K562 (cell line): ENCODE measurements at regions not wholly inside any gene's neighbourhood (a gene's known extent, or its start where the extent isn't known, plus 50 kb on each side); places are given as distances from the start of the nearest gene placed in this dataset.

Experiments used
- ATAC-seq: fragments of 200-7000 bp; cut with Tn5 transposase; 3 replicates; pipeline ENCODE4 v1.9.1; 2020; ENCODE audit warnings: moderate library complexity
- BruUV-seq: library from RNA; stranded (reverse); fragments of 400-500 nt; replicated peaks from 2 replicates; lab custom pipeline; 2021; lab: Mats Ljungman, UMichigan
- CTCF ChIA-PET: fragments of 300-600 bp; formaldehyde crosslinking; extraction: SDS; loops from one replicate; lab custom pipeline; 2021; ENCODE audit warnings: low intra/inter-chr PET ratio; lab: Yijun Ruan, JAX
- POLR2A ChIA-PET: fragments of 300-600, 350-650 bp; sonication (Branson Sonifier 250); formaldehyde crosslinking; extraction: SDS; loops from one replicate; lab custom pipeline; 2021; ENCODE audit warnings: antibody characterized with exemption, inconsistent platforms; lab: Yijun Ruan, JAX
- DNase-seq, 4 experiments: peaks; one replicate each; pipeline versions ENCODE4 v3.0.0 to v3.0.0-alpha.2; 2011 to 2018; ENCODE audit warnings: low spot score in 3 of 4, mixed read lengths in 3 of 4; ENCODE audit errors: extremely low read depth in 1 of 4
- FAIRE-seq: peaks from 2 replicates; lab custom pipeline; 2011; peaks lifted over from hg19 to GRCh38; lab: Jason Lieb, UNC
- H2AFZ ChIP-seq: 2 replicates; pipeline ENCODE4 v1.6.0; 2011; ENCODE audit warnings: low read depth, low read length, control low read depth, inconsistent platforms
- H3K27ac ChIP-seq: fragments of 200-600 bp; 3 replicates; pipeline ENCODE4 v1.8.0; 2011; ENCODE audit warnings: low read depth, mild to moderate bottlenecking, control low read depth, inconsistent platforms, low read length, moderate library complexity, mixed read lengths; ENCODE audit errors: extremely low read depth
- H3K27me3 ChIP-seq, 2 experiments: fragments of 300-600 bp in 1 of 2; 2 replicates in 1 of 2; 3 replicates in 1 of 2; pipeline versions ENCODE4 v1.6.0 to v1.8.0; 2011; ENCODE audit warnings: inconsistent platforms in 2 of 2, low read length in 2 of 2, mild to moderate bottlenecking in 1 of 2, mixed read lengths in 1 of 2, moderate library complexity in 1 of 2; ENCODE audit not compliant: control insufficient read depth in 2 of 2, insufficient read depth in 2 of 2
- H3K36me3 ChIP-seq: fragments of 300-600 bp; 3 replicates; pipeline ENCODE4 v1.8.0; 2011; ENCODE audit warnings: mild to moderate bottlenecking, low read length, inconsistent platforms; ENCODE audit not compliant: control insufficient read depth, insufficient read depth
- H3K4me1 ChIP-seq, 2 experiments: fragments of 200-600 bp in 1 of 2; replicated peaks in 1 of 2; 2 replicates in 1 of 2; 3 replicates in 1 of 2; pipeline versions ENCODE4 v1.5.1 to v1.8.0; 2011; ENCODE audit warnings: inconsistent platforms in 2 of 2, low read length in 2 of 2, mild to moderate bottlenecking in 1 of 2, mixed read lengths in 1 of 2, moderate library complexity in 1 of 2; ENCODE audit not compliant: control insufficient read depth in 2 of 2, insufficient read depth in 2 of 2
- H3K4me2 ChIP-seq: 2 replicates; pipeline ENCODE4 v1.6.1; 2011; ENCODE audit warnings: low read length, control low read depth, inconsistent platforms, mixed read lengths; ENCODE audit not compliant: insufficient read depth
- H3K4me3 ChIP-seq: fragments of 200-600 bp; sonication (generic), shearing (Covaris generic); 2 replicates; pipeline ENCODE4 v1.5.1; 2016; ENCODE audit warnings: control low read depth, inconsistent platforms
- H3K79me2 ChIP-seq: fragments of 200-600 bp; 3 replicates; pipeline ENCODE4 v1.8.0; 2011; ENCODE audit warnings: low read length, inconsistent platforms; ENCODE audit not compliant: control insufficient read depth, insufficient read depth
- H3K9ac ChIP-seq, 2 experiments: 2 replicates each; pipeline versions ENCODE4 v1.6.0 to v1.6.1; 2011; ENCODE audit warnings: low read depth in 2 of 2, low read length in 2 of 2, control low read depth in 1 of 2, inconsistent platforms in 1 of 2, mild to moderate bottlenecking in 1 of 2, mixed read lengths in 1 of 2; ENCODE audit not compliant: insufficient read depth in 1 of 2
- H3K9me1 ChIP-seq: one replicate; pipeline ENCODE4 v1.6.0; 2011; ENCODE audit warnings: inconsistent platforms, mild to moderate bottlenecking, low read length, moderate library complexity; ENCODE audit not compliant: control insufficient read depth, insufficient read depth
- H3K9me3 ChIP-seq: replicated peaks from 2 replicates; pipeline ENCODE4 v1.5.1; 2011; ENCODE audit warnings: low read depth, low read length, inconsistent platforms; ENCODE audit not compliant: control insufficient read depth, insufficient read depth
- H4K20me1 ChIP-seq: replicated peaks from 2 replicates; pipeline ENCODE4 v1.6.1; 2011; ENCODE audit warnings: low read length, inconsistent platforms, mixed read lengths; ENCODE audit not compliant: control insufficient read depth, insufficient read depth
- ARHGAP35 ChIP-seq: fragments of 450-650 bp; IDR thresholded peaks from 2 replicates; pipeline ENCODE4 v1.6.1; 2018; ENCODE audit not compliant: partially characterized antibody
- EGR1 ChIP-seq: fragments of 450-650 bp; conservative IDR thresholded peaks from 2 replicates; pipeline ENCODE4 v1.6.1; 2017; ENCODE audit warnings: mild to moderate bottlenecking
- RBM15 ChIP-seq: fragments of 200-400 bp; formaldehyde crosslinking; IDR thresholded peaks from 2 replicates; pipeline ENCODE4 v1.6.1; 2018; ENCODE audit warnings: mild to moderate bottlenecking, low read length, moderate library complexity; ENCODE audit not compliant: insufficient read depth
- ZZZ3 ChIP-seq: fragments of 450-650 bp; IDR thresholded peaks from 2 replicates; pipeline ENCODE4 v1.6.1; 2016; ENCODE audit warnings: antibody characterized with exemption, mild to moderate bottlenecking, moderate library complexity
- WGBS: fragments of 100-300 bp; shearing (Covaris generic); methylation state at CpG from one replicate; pipeline ENCODE4 v1.1.6; 2016; ENCODE audit warnings: low coverage, mixed read lengths; ENCODE audit not compliant: insufficient coverage; ENCODE audit errors: missing lambda C conversion rate; 5-methylcytosine and 5-hydroxymethylcytosine counted together
- in situ Hi-C: fragments of 300-500 bp; cut with MboI; formaldehyde crosslinking; loops from 4 replicates; pipeline ENCODE4 v1.15.0; 2018; ENCODE audit warnings: inconsistent platforms, mixed read lengths
- intact Hi-C: fragments of 100-400 bp; cut with micrococcal nuclease; formaldehyde crosslinking; loops from 2 replicates; pipeline ENCODE4 v1.14.2; 2022
- TF ChIP-seq, protein P1 (sequence below): fragments of 250-450 bp; sonication (Bioruptor Pico); IDR thresholded peaks from 2 replicates; pipeline ENCODE4 v1.5.0; 2022; ENCODE audit warnings: mild to moderate bottlenecking
- TF ChIP-seq, protein P2 (sequence below): sonication (generic); formaldehyde crosslinking; IDR thresholded peaks from 2 replicates; pipeline ENCODE4 v1.4.0; 2020; ENCODE audit warnings: mild to moderate bottlenecking, missing genetic modification reagents
- TF ChIP-seq, protein P3 (sequence below), 2 experiments: fragments of 450-650 bp; IDR thresholded peaks; 2 replicates each; pipeline ENCODE4 v1.6.1; 2016; ENCODE audit warnings: mild to moderate bottlenecking in 2 of 2, borderline replicate concordance in 1 of 2, low read depth in 1 of 2, moderate library complexity in 1 of 2

DNA sequence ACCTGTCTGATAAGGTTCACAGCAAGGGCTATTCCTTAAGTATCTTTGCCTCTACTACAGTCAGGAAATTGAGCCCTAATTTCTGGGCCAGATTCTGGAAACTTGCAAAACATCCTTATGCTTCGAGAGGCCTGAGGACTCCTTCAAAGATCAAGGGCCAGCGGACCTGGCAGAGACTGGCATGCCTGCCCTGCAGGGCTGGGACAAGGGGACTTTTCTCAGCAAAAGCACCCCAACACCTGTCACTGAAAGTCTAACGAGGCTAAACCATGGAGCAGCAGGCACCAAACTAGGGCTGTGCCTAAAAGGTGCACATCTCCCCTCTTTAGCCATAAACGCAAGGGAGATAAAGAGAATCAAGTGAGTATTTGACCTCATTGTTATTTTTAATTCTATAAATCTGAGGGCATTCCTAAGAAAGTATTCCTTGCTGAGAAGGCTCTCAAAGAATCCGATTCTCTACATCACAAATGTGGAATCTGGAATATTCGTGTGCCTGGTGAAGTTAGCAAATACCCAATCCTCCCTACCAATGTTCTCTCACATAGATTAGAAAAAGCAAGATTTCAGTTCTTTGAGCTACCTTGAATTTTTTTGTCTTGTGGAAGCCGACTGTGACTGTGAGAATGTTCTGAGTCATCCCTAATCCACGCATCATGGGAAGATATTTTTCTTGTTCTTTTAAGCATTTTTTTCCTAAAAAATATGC is 328.2 kb upstream of the NOVA1 start (continued):
- TF ChIP-seq, protein P1, sequence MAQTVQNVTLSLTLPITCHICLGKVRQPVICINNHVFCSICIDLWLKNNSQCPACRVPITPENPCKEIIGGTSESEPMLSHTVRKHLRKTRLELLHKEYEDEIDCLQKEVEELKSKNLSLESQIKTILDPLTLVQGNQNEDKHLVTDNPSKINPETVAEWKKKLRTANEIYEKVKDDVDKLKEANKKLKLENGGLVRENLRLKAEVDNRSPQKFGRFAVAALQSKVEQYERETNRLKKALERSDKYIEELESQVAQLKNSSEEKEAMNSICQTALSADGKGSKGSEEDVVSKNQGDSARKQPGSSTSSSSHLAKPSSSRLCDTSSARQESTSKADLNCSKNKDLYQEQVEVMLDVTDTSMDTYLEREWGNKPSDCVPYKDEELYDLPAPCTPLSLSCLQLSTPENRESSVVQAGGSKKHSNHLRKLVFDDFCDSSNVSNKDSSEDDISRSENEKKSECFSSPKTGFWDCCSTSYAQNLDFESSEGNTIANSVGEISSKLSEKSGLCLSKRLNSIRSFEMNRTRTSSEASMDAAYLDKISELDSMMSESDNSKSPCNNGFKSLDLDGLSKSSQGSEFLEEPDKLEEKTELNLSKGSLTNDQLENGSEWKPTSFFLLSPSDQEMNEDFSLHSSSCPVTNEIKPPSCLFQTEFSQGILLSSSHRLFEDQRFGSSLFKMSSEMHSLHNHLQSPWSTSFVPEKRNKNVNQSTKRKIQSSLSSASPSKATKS = no peak
- TF ChIP-seq, protein P2, sequence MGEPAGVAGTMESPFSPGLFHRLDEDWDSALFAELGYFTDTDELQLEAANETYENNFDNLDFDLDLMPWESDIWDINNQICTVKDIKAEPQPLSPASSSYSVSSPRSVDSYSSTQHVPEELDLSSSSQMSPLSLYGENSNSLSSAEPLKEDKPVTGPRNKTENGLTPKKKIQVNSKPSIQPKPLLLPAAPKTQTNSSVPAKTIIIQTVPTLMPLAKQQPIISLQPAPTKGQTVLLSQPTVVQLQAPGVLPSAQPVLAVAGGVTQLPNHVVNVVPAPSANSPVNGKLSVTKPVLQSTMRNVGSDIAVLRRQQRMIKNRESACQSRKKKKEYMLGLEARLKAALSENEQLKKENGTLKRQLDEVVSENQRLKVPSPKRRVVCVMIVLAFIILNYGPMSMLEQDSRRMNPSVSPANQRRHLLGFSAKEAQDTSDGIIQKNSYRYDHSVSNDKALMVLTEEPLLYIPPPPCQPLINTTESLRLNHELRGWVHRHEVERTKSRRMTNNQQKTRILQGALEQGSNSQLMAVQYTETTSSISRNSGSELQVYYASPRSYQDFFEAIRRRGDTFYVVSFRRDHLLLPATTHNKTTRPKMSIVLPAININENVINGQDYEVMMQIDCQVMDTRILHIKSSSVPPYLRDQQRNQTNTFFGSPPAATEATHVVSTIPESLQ (CRISPR knock-in tag) = no peak
- no peak for TF ChIP-seq ZZZ3
- TF ChIP-seq, all 486 proteins: peak for 0

DNA sequence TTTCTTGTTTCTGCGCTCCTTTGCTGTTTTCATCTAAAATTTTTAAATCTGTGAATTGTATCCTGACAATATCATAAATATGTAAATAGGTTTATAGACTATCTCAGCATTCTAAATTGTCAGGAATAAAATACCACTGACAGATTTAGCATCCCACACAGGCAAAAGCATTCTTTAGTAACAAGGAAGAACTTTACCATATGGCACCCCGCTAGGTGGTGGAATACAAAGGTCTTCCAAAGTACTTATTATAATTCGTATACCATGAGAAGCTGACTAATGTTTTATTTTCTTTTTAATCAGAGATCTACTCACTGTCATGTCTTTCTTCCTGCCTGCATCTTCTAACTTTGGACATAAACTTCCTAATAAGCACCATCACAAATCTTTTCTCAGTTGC is 328.8 kb upstream of the NOVA1 start:
- Histone ChIP-seq H3K79me2 (no peaks in the 10 kb centered on the region), H3K27ac (no peak overlapping the region), H3K9ac (no peak overlapping the region), H3K9me3 (no peaks in the 10 kb centered on the region), H3K36me3 (no peaks in the 10 kb centered on the region), H3K27me3 (no peaks in the 10 kb centered on the region), H3K4me2 (no peak overlapping the region), H4K20me1 (no peaks in the 10 kb centered on the region), H2AFZ (no peak overlapping the region), H3K9me1 (no peaks in the 10 kb centered on the region), H3K4me3 (no peak overlapping the region), H3K4me1 (no peaks in the 10 kb centered on the region)
- in situ Hi-C loops (no loop called here), intact Hi-C loops (no loop called here)
- DNase-seq (no peak), FAIRE-seq (no peak), ATAC-seq (no peak)
- WGBS = 38% methylated on average over 3 of the region's 3 CpGs
- ChIA-PET POLR2A (no interaction called here), CTCF (no interaction called here)
- BruUV-seq = no TSS peak
- TF ChIP-seq ARHGAP35 = no peak
- TF ChIP-seq, protein P3, sequence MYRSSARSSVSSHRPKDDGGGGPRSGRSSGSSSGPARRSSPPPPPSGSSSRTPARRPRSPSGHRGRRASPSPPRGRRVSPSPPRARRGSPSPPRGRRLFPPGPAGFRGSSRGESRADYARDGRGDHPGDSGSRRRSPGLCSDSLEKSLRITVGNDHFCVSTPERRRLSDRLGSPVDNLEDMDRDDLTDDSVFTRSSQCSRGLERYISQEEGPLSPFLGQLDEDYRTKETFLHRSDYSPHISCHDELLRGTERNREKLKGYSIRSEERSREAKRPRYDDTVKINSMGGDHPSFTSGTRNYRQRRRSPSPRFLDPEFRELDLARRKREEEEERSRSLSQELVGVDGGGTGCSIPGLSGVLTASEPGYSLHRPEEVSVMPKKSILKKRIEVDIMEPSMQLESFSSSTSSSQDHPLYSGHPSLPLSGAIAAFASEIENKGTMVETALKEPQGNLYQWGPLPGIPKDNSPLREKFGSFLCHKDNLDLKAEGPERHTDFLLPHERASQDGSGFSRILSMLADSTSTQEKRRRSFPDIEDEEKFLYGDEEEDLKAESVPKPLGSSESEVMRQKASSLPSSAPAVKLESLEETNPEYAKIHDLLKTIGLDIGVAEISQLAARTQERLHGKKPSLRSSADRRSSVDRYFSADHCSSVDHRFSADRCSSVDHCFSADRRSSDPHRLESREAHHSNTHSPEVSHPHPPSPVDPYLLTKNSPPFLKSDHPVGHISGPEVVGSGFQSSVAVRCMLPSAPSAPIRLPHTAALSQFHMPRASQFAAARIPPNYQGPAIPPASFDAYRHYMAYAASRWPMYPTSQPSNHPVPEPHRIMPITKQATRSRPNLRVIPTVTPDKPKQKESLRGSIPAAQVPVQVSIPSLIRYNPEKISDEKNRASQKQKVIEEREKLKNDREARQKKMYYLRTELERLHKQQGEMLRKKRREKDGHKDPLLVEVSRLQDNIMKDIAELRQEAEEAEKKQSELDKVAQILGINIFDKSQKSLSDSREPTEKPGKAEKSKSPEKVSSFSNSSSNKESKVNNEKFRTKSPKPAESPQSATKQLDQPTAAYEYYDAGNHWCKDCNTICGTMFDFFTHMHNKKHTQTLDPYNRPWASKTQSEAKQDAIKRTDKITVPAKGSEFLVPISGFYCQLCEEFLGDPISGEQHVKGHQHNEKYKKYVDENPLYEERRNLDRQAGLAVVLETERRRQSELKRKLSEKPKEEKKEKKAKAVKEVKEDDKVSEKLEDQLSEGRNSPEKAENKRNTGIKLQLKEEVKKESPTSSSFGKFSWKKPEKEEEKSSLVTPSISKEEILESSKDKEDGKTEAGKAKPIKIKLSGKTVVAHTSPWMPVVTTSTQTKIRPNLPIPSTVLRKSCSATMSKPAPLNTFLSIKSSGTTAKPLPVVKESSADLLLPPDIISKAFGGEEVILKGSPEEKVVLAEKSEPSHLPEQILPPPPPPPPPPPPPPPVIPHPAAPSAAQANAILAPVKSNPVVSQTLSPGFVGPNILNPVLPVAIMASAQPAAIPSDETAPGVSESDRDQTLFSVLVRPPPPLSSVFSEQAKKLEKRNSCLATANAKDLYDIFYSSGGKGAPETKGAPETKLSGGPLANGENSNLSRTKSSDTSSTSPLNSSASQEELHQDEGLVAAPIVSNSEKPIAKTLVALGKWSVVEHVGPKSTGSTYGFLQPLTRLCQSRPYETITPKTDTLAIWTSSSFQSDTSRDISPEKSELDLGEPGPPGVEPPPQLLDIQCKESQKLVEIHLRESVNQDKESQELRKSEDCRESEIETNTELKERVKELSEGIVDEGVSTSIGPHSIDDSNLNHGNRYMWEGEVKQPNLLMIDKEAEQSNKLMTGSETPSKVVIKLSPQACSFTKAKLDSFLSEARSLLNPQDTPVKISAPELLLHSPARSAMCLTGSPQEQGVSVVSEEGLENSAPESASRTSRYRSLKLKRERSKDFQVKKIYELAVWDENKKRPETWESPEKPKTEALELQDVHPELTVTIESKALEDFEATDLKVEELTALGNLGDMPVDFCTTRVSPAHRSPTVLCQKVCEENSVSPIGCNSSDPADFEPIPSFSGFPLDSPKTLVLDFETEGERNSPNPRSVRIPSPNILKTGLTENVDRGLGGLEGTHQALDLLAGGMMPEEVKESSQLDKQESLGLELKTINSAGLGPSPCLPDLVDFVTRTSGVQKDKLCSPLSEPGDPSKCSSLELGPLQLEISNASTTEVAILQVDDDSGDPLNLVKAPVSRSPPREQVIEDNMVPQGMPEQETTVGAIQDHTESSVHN (IDR thresholded peaks at IDR 0.05; ENCODE audit: borderline replicate concordance in 1 of 2, low read depth in 1 of 2) = no peak
- TF ChIP-seq RBM15 = no peak
- TF ChIP-seq EGR1 = no peak
